Stimulated activated CD4-positive, alpha-beta T cell treated with anti-CD3 and anti-CD28 coated beads, Interleukin-1b, Interleukin-23, amount 100 ng/mL, for 4 hours (primary cell): ENCODE measurements at regions not wholly inside any gene's neighbourhood (a gene's known extent, or its start where the extent isn't known, plus 50 kb on each side); places are given as distances from the start of the nearest gene placed in this dataset.

Source experiments
- DNase-seq, 2 donors: peaks; one replicate each; pipeline ENCODE4 v3.0.0-alpha.2; 2020; ENCODE audit warnings: low read depth in 2 of 2

- no peak for DNase-seq
These were observed 481.6 kb downstream of the SH2D4B start for GRCh38 chr10:81019029-81019890.

GRCh38 chr10:81021428-81022129, 483.9 kb downstream of the SH2D4B start:
- DNase-seq, result no peak

GRCh38 chr10:81026591-81026990, 488.9 kb downstream of the SH2D4B start:
- DNase-seq, result no peak

DNA sequence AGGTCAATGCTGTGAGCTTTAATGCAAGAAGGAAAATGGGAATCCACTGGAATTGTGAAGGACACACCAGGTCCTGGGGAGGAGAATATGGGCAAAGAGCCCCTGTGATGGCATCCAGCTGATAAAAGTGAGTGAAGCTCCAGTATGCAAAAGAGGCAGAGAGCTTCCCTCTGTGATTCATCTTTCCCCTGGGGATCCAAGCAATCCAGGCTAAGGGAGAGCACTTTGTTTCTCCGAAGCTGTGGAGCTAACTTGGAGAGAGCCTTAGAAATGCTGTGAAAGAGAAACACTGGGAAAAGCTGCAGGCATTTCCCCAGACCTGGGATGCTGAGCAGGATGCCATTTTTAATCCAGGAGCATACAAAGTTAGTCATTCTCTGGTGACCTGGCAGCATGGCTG, 489.5 kb downstream of the SH2D4B start:
- no peak for DNase-seq

DNA sequence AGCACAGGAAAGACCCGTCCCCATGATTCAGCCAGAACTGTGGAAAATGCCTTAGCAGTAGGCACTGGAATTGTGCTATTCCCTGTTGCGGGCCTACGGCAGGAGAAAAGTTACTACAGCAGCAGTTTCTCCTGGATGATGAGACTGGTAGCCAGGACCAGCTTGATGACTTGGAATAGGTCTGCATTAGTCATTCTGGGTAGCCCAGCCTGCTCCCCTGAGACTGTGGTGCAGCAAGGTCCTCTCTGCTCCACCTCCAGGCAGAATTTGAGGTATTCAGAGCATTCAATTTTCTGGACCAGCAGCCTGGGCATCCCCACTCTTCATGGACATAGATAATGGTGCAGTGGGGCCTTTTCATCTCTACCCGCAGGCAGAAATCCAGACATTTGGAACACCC, 490.0 kb downstream of the SH2D4B start:
- DNase-seq, result no peak

GRCh38 chr10:81031774-81032173, 494.1 kb downstream of the SH2D4B start:
- no peak for DNase-seq

DNA sequence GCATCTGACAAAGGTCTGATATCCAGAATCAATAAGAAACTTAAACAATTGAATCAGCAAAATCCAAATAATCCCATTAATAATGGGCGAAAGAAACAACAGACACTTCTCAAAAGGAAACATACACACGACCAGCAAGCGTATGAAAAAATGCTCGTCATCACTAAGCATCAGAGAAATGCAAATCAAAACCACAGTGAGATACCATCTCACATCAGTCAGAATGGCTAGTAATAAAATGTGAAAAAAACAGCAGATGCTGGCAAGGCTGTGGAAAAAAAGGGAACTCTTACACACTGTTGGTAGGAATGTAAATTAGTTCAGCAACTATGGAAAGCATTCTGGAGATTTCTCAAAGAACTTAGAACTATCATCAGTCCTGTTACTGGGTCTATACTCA, 496.7 kb downstream of the SH2D4B start:
- DNase-seq, result no peak

GRCh38 chr10:81036257-81036656, 498.6 kb downstream of the SH2D4B start:
- no peak for DNase-seq

- DNase-seq, result no peak
These were observed 502.3 kb downstream of the SH2D4B start for GRCh38 chr10:81040031-81040430.

DNA sequence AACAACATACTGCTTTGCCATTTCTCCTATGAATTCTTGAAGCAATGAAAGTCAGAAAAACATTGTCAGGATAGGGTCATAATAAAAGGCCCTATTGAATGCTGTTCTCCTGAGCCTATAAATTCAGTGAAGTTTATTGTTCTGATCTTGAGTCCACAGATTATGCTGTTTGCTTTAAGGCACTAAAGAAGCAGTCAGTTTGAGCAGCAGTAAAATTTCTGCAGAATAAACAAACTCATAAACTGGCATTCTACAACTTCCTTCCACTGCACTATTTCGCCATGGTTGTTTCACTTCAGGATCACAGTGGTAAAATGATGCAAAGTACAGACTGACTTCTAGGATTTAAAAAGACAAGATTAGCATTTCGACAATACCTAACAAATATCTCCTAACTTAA, 503.2 kb downstream of the SH2D4B start:
- no peak for DNase-seq

DNA sequence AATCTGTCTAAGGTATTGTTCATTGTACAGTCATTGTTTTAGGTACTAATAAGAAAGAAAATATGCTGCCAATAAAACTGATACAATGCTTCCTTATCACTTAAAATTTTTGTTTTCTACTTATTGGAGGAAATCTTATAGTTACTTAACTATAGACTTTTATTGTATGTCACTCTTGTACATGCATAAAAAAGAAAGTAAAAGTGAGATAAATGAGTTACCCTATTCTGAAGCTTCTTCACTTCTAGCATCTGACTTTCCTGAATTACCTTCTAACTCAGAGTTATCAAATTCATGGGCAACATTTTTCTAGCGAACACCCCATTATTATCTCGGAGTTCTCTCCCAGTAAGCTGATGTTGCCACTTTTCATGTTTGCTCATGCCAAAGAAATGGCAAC, 504.9 kb downstream of the SH2D4B start:
- no peak for DNase-seq

DNA sequence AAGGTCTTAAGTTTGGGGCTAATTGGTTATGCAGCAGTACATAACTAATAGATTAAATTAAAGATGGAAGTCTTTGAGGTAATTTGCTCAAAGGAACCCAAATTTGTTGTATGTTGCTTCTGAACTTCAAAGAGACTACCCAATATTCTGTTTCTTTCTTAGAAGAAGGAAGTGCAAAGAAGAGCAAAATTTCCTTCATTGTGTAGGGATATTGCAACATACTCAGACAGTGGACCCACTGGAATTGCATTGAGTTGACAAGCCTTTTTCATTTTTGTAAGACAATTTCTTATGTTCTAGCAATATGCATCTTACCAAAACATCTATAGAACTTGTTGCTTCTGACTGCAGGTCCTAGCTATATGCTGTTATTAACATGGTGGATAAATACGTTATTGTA, 527.8 kb downstream of the SH2D4B start:
- DNase-seq, result no peak

DNA sequence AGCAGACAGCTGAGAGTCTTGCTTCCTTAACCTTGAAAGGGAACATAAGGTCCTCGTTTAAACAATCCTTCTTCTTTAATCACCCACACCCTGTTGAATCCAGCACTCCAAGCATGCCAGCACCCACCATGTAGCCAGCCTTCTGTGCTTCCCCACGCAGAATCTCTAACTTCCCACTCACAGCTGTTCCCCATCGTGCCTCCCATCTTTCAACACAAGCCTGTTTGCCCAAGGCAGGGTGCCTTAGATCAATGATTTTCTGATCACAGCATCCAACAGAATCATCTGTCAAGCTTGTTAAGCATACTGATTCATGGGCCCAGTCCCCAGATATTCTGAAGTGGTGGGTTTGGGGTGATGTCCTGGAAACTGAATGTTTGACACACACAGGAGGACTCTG, 530.8 kb downstream of the SH2D4B start:
- DNase-seq, result no peak

DNA sequence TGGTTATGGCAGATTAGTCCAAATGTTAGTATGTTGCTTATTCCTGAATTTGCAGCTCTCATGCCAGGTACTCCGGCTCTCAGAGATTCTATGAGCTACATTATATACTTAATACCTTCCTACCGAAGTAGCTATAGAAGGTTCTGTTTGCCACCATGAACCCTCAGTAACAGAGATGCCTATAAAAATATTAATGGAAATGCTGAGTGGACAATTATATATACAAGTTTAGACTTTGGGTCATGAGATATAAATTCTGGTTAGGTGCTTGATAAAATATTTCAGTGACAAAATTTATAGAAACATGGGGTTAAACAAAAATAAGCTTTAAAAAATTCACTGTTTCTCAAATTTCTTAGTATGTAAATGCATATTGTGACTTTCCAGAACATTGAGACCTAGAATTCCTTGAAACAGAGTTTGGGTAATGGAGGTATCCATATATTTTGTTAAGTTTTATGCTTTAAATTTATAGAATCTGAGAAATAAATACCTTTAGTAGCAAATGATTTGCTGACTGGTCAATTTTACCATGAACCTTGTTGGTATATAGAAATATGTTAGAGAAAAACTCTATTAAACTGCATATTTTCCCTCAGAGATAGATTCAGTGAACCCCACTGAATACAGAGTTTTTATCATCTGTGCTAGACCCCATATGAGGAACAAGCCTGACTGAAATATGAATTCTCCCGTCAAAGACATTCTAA, 533.5 kb downstream of the SH2D4B start:
- DNase-seq, result no peak

- DNase-seq, result no peak
These were observed 535.5 kb downstream of the SH2D4B start for GRCh38 chr10:81073155-81073554.

DNA sequence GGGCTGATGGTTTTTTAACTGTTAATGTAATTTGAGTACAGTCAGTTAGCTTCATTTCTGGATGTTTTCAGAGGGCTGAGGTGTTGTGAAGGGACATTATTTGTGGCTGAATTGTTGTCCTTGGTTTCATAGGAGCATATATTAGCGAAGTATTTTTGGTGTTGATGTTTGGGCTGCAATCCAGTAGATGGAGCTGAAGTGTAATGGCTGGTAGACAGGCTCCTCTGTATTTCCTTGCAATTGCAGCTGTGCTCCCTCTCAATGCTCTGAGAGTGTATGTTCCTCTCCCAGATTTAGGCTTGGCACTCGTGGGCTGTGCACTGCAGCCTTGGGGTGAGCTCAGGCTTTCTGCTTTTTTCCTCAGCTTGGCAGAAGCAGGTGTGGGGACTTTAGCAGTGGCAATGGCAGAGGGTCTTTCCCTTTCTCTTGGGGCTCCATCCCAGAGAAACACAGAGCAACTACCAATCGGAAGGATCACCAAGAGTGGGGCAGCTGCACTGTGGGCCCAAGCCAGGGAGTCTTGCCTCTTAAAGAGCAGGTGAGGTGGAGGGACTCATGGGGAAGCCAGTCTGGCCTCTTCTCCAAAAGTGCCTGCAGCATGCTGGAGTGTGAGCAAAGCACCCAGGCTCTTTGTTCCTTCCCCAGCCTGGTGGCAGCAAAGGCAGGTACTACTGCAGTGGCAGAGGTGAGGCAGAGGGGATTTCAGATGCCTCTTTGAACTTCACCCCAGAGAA, 544.4 kb downstream of the SH2D4B start:
- DNase-seq, result no peak

DNA sequence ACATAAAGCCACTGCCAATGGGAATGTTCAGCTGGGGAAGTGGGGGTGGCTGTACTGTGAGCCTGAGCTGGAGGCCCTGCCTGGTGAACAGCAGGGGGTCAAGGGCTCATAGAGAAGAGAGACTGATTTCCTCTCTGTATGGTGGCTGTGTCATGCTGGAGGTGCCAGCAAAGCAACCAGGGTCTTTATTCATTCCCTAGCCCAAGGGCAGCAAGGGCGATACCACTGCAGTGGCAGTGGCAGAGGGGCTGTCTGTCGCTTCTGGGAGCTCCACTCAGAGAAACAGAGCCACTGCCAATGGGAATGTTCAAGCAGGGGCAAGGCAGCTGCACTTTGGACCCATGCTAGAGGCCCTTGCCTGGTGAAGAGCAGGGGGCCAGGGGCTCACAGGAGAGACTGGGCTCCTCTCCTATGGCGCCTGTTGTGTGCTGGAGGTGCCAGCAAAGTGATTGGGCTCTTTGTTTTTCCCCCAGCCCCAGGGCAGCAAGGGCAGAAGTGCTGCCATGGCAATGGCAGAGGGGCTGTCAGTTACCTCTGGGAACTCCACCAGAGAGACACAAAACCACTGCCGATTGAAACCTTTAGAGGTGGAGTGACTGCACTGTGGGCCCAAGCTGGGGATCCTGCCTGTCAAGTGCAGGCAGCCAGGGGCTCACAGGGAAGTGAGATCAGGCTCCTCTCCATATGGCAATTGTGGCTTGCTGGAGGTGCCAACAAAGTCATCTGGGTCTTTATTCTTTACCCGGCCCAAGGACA, 545.1 kb downstream of the SH2D4B start:
- no peak for DNase-seq

DNA sequence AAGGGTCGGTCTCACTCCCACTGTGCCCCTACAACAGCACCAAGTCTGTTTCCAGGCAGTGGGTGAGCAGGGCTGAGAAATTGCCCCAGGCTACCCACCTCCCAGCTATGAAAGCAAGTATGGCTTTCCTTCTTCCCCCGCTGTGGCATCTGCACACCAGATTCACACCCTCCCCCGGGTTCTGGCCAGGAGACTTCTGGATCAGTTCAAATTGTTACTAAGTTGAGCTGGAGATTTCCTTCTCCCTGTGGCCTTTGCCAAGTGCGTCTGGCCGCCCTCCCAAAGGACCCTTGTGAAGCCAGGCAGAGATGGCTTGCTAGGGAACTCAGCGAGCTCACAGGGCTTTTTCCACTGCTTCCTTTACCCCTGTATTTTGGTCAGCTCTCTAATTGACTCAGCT, 555.4 kb downstream of the SH2D4B start:
- DNase-seq, result no peak

DNA sequence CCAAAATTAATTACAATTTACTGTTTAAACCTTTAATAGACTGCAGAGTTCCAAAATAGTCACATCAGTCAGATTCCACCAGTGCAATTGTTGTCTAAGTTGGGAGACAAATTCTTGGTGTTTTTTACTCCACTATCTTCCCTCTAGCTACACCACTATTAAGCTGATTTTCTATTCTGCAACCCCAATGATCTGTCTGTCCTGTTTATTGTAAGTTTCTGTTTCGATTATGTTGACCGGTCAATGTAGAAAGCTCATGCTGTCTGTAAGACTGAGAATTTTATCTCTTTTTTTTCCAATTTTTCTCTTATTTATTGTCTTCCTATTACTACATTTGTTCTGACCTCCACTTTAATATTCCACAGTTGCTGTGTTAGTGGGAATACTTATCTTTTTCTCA, 557.5 kb downstream of the SH2D4B start:
- no peak for DNase-seq

- no peak for DNase-seq
These were observed 558.9 kb downstream of the SH2D4B start for GRCh38 chr10:81096558-81096957.

- DNase-seq, result no peak
These were observed 563.4 kb downstream of the SH2D4B start for GRCh38 chr10:81101062-81101461.
